KOPT-K1 (cell line): ENCODE measurements at regions not wholly inside any gene's neighbourhood (a gene's known extent, or its start where the extent isn't known, plus 50 kb on each side); places are given as distances from the start of the nearest gene placed in this dataset.

Source experiments
- H3K27ac ChIP-seq: fragments of 200-600 bp; sonication (generic); 2 replicates; pipeline ENCODE4 v1.5.1; 2016; ENCODE audit warnings: antibody characterized with exemption, mild to moderate bottlenecking, low read depth, low read length; ENCODE audit not compliant: poor library complexity, severe bottlenecking
- H3K36me3 ChIP-seq: fragments of 200-600 bp; sonication (generic); 2 replicates; pipeline ENCODE4 v1.5.1; 2017; ENCODE audit warnings: antibody characterized with exemption, mild to moderate bottlenecking, low read length, moderate library complexity; ENCODE audit not compliant: insufficient read depth
- H3K9me3 ChIP-seq: fragments of 200-600 bp; sonication (generic); 2 replicates; pipeline ENCODE4 v1.5.1; 2017; ENCODE audit warnings: antibody characterized with exemption, low read length, mild to moderate bottlenecking; ENCODE audit not compliant: insufficient read depth, poor library complexity, severe bottlenecking

GRCh38 chr4:65193985-65194384, 476.3 kb downstream of the EPHA5 start:
- Histone ChIP-seq H3K27ac (no peak overlapping the region), H3K36me3 (no peaks in the 10 kb centered on the region), H3K9me3 (peaks cover 12% of the 10 kb centered on the region)

- peaks cover 12% of the 10 kb centered on the region for H3K9me3 ChIP-seq
- H3K27ac ChIP-seq: no peak overlapping the region
- H3K36me3 ChIP-seq: no peaks in the 10 kb centered on the region
Observed at GRCh38 chr4:65190780-65191179, 479.5 kb downstream of the EPHA5 start.

DNA sequence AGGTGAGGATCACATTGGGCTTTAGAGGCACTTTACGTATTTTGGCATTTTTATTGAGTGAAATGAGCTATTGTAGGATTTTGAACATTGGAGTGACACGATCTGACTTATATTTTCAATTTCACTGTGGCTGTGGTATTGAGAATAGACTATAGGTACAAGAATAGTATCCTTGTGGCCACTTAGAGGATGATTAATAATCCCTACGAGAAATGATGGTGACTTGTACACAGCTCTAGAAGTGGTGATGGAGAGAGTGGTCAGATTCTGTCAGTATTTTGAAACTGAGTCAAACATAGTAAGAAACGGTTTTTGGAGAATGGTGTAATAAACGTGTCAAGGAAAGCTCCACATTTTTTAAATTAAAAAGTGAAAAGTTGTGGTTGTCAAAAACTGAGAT, 494.7 kb downstream of the EPHA5 start:
- no peaks in the 10 kb centered on the region for H3K9me3 ChIP-seq
- H3K27ac ChIP-seq: no peak overlapping the region
- no peaks in the 10 kb centered on the region for H3K36me3 ChIP-seq

- H3K9me3 ChIP-seq: no peaks in the 10 kb centered on the region
- no peaks in the 10 kb centered on the region for H3K36me3 ChIP-seq
- no peak overlapping the region for H3K27ac ChIP-seq
Observed at GRCh38 chr4:65170768-65171514, 499.3 kb downstream of the EPHA5 start.

DNA sequence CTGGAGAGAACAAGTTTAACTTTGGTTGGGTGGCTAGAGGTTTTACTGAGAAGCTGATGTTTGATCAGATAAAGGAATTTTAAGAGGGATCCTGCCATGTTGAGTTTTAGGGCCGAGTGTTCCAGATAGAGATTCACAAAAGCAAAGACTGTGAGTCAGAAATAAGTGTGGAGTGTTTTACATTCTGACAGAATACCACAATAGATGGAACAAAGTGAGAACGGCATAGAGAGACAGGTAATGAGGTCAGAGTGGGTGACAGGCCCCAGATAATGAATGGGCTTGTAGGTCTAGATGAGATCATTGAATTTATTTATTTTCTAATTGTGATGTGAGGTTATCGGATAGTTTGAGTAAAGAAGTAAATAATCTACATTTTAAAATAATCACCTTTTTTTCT, 502.6 kb downstream of the EPHA5 start:
- H3K36me3 ChIP-seq: no peaks in the 10 kb centered on the region
- H3K9me3 ChIP-seq: no peaks in the 10 kb centered on the region
- no peak overlapping the region for H3K27ac ChIP-seq

DNA sequence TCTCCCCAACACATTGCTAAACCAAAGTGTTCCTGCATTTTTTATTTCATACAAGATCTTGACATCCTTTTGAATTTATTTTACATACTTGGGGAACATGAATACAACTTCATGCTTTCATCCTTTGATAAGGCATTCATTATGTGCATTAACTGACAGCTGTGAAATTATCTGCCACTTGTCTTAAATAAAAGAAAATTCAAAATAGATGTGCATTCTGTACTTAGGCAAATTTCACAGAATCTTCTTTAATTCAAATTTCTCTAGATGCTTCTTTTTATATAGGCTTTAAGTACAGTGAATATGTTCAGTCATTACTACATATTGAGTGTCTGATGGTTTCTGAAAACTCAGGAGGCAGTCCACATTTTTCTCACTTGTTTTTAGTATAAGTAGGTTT, 518.1 kb downstream of the EPHA5 start:
- H3K27ac ChIP-seq: no peak overlapping the region
- no peaks in the 10 kb centered on the region for H3K36me3 ChIP-seq
- H3K9me3 ChIP-seq: peaks cover 10% of the 10 kb centered on the region

GRCh38 chr4:65139998-65140397, 530.3 kb downstream of the EPHA5 start:
- H3K9me3 ChIP-seq: peaks cover 31% of the 10 kb centered on the region
- H3K27ac ChIP-seq: no peak overlapping the region

DNA sequence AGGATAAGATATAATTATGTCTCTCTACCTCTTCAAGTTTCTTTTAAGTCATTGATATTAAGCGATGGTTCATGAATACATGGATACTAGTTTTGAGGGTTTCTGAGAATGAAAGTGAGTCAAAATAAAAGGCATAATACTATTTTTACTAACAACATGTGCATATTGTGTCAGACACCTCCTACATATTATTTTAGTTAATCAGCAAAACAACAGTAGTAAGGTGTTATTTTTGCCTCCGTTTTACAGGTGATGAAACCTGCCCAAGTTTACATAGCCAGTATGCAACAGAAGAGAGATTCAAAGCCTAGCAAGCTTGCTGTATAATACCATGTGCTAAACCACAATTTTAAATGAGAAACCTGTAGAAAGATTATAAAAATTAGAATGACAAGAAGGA, 544.1 kb downstream of the EPHA5 start:
- Histone ChIP-seq H3K9me3 (peaks cover 5% of the 10 kb centered on the region), H3K36me3 (no peaks in the 10 kb centered on the region), H3K27ac (no peak overlapping the region)

More at GRCh38 chr4:65139998-65140397, 530.3 kb downstream of the EPHA5 start:
- H3K36me3 ChIP-seq: no peaks in the 10 kb centered on the region

GRCh38 chr4:65120287-65120686, 550.0 kb downstream of the EPHA5 start:
- Histone ChIP-seq H3K9me3 (no peaks in the 10 kb centered on the region), H3K27ac (no peak overlapping the region), H3K36me3 (no peaks in the 10 kb centered on the region)

- Histone ChIP-seq H3K9me3 (peaks cover 4% of the 10 kb centered on the region), H3K36me3 (no peaks in the 10 kb centered on the region), H3K27ac (no peak overlapping the region)
Observed at GRCh38 chr4:65102419-65102818, 567.9 kb downstream of the EPHA5 start.

- Histone ChIP-seq H3K9me3 (no peaks in the 10 kb centered on the region), H3K36me3 (no peaks in the 10 kb centered on the region), H3K27ac (no peak overlapping the region)
Observed at GRCh38 chr4:65096630-65097029, 573.7 kb downstream of the EPHA5 start.

- no peak overlapping the region for H3K27ac ChIP-seq
- H3K36me3 ChIP-seq: no peaks in the 10 kb centered on the region
- H3K9me3 ChIP-seq: peaks cover 25% of the 10 kb centered on the region
Observed at GRCh38 chr4:65089666-65090065, 580.6 kb downstream of the EPHA5 start.

GRCh38 chr4:65083076-65083475, 587.2 kb downstream of the EPHA5 start:
- H3K9me3 ChIP-seq: peaks cover 33% of the 10 kb centered on the region
- no peaks in the 10 kb centered on the region for H3K36me3 ChIP-seq
- H3K27ac ChIP-seq: no peak overlapping the region

DNA sequence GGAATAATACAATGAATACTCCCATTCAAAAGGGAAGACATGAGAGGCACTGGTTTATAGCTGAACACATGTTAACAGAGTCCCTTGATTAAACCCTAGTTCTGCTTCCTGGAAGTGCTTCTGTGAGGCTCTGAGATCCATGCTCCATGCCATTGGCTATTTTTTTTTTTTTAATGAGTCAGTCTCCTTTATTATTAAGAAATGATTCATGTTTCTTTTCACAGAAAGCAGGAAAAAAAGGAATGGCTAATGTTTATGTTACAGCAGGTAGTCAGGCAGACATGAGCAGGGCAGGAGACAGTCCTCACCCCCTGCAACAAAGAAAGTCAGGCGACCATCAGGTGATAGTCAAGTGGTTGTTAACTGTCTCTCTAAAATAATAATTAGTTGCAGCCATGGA, 598.7 kb downstream of the EPHA5 start:
- Histone ChIP-seq H3K9me3 (peaks cover 9% of the 10 kb centered on the region), H3K36me3 (no peaks in the 10 kb centered on the region), H3K27ac (no peak overlapping the region)

DNA sequence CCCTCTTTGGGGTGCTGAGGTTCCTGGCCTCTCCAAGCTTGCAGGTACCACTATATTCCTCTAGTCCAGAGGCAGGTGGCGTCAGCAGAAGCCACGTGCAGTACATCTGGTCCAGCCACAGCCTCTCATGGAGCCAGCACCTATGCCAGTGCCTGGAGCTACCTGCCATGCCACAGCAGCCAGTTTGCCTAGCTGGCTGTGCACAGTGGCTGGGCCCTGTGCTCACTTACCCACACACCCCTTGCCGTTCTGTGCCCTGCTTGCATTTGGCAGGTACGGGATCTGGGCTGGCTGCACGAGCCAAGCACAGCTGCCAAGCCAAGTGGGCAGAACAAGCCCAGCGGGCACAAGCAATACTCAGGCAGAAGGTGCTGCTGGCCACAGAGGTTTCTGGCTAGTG, 601.1 kb downstream of the EPHA5 start:
- H3K27ac ChIP-seq: no peak overlapping the region
- H3K36me3 ChIP-seq: no peaks in the 10 kb centered on the region
- peaks cover 6% of the 10 kb centered on the region for H3K9me3 ChIP-seq

DNA sequence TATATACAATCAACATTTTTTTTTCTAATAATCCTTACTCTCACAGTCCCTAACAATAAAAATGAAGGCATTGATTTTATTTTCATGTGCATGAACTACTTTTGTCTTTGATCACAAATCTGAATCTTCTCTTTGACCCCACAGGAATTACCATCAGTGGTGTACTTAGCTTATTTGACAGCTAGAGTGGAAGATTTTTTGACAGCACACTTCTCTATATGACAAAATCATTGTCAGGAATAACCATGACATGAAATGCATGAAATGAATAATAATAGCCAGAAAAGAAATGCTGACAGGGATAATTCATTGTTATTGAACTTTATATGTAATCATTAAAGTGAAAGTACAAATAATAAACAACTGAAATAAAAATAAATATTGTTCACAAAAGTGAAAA, 604.2 kb downstream of the EPHA5 start:
- H3K27ac ChIP-seq: no peak overlapping the region
- no peaks in the 10 kb centered on the region for H3K36me3 ChIP-seq

More for the DNA sequence above, 604.2 kb downstream of the EPHA5 start:
- H3K9me3 ChIP-seq: peaks cover 6% of the 10 kb centered on the region
